Right lobe of liver (tissue), 6 donors: ENCODE measurements at regions not wholly inside any gene's neighbourhood (a gene's known extent, or its start where the extent isn't known, plus 50 kb on each side); places are given as distances from the start of the nearest gene placed in this dataset.
A peak's percentile ranks its signal among the peaks of the same experiment; 100 is the strongest.

Source experiments
- ATAC-seq, 4 donors: fragments of 200-7000 bp; cut with Tn5 transposase; one replicate each; pipeline ENCODE4 v1.9.1; 2020; ENCODE audit warnings: mild to moderate bottlenecking in 4 of 4, moderate library complexity in 4 of 4
- DNase-seq, 3 donors: peaks; one replicate each; pipeline ENCODE4 v3.0.0-alpha.2; 2020
- H3K27ac ChIP-seq, 3 donors: fragments of 200-600 bp; one replicate each; pipeline ENCODE4 v1.8.0; 2022
- H3K27me3 ChIP-seq, 2 donors: fragments of 200-600 bp; one replicate each; pipeline ENCODE4 v1.8.0; 2022
- H3K36me3 ChIP-seq, 4 donors: fragments of 200-600 bp; sonication (generic) in 1 of 4; one replicate each; pipeline versions ENCODE4 v1.5.1 to v1.8.0; 2017 to 2022; ENCODE audit warnings: control low read depth in 1 of 4
- H3K4me1 ChIP-seq, 4 donors: fragments of 200-600 bp; sonication (generic) in 1 of 4; one replicate each; pipeline versions ENCODE4 v1.5.1 to v1.8.0; 2017 to 2022; ENCODE audit warnings: control low read depth in 1 of 4
- H3K4me3 ChIP-seq, 3 donors: fragments of 200-600 bp; one replicate each; pipeline ENCODE4 v1.8.0; 2022
- H3K9me3 ChIP-seq, 4 donors: fragments of 200-600 bp; sonication (generic) in 1 of 4; one replicate each; pipeline versions ENCODE4 v1.5.1 to v1.8.0; 2017 to 2022; ENCODE audit warnings: control low read depth in 1 of 4
- POLR2A ChIP-seq: fragments of 450-650 bp; IDR thresholded peaks from one replicate; pipeline ENCODE4 v1.6.1; 2017; ENCODE audit warnings: antibody characterized with exemption, mild to moderate bottlenecking
- WGBS: methylation state at CpG from one replicate; pipeline ENCODE4 v1.1.6; 2018; ENCODE audit warnings: low coverage, low lambda C conversion rate; ENCODE audit not compliant: insufficient coverage; ENCODE audit errors: missing lambda C conversion rate; 5-methylcytosine and 5-hydroxymethylcytosine counted together
- intact Hi-C, 2 donors: fragments of 100-400 bp; cut with DNase I; formaldehyde crosslinking; loops; one replicate each; pipeline versions ENCODE4 v1.11.2 to v1.14.1; 2022
- TF ChIP-seq, protein P1 (sequence below), 4 donors: fragments of 200-600 bp in 3 of 4; fragments of 450-650 bp in 1 of 4; IDR thresholded peaks; one replicate each; pipeline versions ENCODE4 v1.5.1 to v1.8.0; 2016 to 2022; ENCODE audit warnings: antibody characterized with exemption in 4 of 4, mild to moderate bottlenecking in 2 of 4
- donor health status: DM: no; HTN: yes; CAD: no.
- donor health status: DM: no; HTN: no; CAD: no.
- donor health status: DM: no; HTN: no; CAD: no.
- donor health status: DM: no; HTN: yes; CAD: no.
- donor health status: DM: no; HTN: yes; CAD: no.

DNA sequence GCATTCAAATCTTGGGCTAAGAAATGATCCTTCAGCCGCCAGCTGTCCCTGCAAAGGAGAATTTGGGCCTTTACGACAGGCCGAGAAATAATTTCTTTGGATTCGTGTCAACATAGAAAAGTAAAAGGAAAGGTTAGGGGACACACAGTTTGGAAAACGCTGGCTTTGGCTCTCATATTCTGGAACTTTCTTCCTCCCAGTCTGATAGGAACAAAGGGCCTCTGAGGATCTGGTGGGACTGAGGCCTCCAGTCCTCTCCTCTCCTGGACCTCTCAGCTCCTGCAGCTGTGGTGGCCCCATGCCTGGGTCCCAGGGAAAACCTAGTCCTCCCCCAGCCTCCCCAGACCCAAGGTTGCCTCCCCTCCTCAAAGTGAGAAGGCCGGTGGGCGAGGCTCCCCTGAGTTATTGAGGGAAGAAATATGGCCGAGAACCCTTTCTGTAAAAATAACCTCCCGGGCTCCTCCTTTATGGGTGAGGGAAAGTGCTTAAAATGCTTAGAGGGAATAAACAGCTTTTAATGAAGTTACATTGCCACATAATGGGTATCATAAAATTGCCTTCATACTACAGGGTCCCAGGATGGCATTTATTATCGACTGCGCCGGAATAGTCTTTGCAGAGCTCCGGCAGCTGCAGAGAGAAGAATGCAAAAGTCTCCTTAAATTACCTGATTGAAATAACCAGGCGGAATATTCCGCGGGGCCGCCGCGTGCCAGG, 188.3 kb downstream of the PHETA1 start:
- intact Hi-C loops: no loop called here

DNA sequence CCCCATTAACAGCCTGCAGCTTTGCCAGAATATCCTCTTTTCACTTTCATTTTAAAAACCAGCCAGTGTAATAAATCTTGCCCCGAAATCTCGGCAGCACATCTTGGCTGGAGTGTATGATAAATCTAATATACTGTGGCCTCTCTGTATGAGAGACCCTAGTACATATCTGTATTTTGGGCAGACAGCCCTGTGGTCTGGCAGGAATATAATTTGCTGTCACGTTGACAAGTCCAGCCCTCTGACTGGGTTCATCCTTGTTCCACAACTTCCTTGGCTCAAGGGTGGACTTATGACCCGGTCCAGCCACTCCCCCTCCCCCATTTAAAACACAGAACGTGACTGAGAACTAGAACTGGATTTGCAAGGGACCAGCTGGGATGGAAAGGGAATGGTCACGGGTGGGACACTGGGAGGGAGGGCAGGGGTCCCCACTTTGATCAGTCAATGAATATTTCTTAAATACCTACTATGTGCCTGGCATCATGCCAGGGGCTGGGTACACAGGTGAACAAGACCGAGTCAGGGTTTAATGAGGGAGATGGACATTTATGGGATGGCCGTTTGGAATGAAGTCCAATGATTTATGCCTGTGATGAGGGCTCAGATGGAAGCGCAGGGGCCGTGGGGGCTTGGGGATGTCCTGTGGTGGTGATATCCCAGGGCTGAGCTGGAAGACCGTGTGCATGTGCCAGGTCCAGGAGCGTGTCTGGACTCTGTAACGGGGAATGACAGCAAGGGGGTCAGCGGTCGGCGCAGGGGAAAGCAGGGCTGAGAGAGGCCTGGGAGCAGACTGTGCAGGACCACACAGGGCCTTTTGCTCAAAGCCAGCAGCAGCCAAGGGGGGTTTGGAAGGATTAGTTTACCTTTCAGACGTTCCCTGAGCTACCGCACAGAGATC, 190.5 kb downstream of the PHETA1 start:
- WGBS: 46% methylated on average over 16 of the region's 18 CpGs
- peak in 1 of 3 donors; percentile 51 for DNase-seq
- ATAC-seq: peak; percentile 37 to 61 (median 40)
- Histone ChIP-seq H3K36me3 (no peaks in the 10 kb centered on the region), H3K4me3 (no peak overlapping the region), H3K9me3 (no peaks in the 10 kb centered on the region), H3K27ac (no peak overlapping the region), H3K4me1 (peaks cover 0 to 5% (median 2%) of the 10 kb centered on the region in 4 donors), H3K27me3 (no peaks in the 10 kb centered on the region)
- intact Hi-C loops: loop anchor here in 1 of 2 donors (10.0 kb wide), 1 partner anchor 154 kb away; no protein-coding TSS in a partner anchor
- TF ChIP-seq, protein P1, sequence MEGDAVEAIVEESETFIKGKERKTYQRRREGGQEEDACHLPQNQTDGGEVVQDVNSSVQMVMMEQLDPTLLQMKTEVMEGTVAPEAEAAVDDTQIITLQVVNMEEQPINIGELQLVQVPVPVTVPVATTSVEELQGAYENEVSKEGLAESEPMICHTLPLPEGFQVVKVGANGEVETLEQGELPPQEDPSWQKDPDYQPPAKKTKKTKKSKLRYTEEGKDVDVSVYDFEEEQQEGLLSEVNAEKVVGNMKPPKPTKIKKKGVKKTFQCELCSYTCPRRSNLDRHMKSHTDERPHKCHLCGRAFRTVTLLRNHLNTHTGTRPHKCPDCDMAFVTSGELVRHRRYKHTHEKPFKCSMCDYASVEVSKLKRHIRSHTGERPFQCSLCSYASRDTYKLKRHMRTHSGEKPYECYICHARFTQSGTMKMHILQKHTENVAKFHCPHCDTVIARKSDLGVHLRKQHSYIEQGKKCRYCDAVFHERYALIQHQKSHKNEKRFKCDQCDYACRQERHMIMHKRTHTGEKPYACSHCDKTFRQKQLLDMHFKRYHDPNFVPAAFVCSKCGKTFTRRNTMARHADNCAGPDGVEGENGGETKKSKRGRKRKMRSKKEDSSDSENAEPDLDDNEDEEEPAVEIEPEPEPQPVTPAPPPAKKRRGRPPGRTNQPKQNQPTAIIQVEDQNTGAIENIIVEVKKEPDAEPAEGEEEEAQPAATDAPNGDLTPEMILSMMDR (IDR thresholded peaks at IDR 0.05): no peak
- no peak for TF ChIP-seq POLR2A

More for the DNA sequence above, 188.3 kb downstream of the PHETA1 start:
- ATAC-seq (no peak), DNase-seq (no peak)
- H3K36me3 ChIP-seq: no peaks in the 10 kb centered on the region
- no peak for TF ChIP-seq POLR2A
- TF ChIP-seq, protein P1 (IDR thresholded peaks at IDR 0.05): no peak
- WGBS: 82% methylated on average over 17 of the region's 19 CpGs
- peaks cover 0 to 5% (median 2%) of the 10 kb centered on the region in 4 donors for H3K4me1 ChIP-seq
- no peaks in the 10 kb centered on the region for H3K9me3 ChIP-seq
- H3K4me3 ChIP-seq: no peak overlapping the region
- H3K27ac ChIP-seq: no peak overlapping the region
- H3K27me3 ChIP-seq: no peaks in the 10 kb centered on the region

DNA sequence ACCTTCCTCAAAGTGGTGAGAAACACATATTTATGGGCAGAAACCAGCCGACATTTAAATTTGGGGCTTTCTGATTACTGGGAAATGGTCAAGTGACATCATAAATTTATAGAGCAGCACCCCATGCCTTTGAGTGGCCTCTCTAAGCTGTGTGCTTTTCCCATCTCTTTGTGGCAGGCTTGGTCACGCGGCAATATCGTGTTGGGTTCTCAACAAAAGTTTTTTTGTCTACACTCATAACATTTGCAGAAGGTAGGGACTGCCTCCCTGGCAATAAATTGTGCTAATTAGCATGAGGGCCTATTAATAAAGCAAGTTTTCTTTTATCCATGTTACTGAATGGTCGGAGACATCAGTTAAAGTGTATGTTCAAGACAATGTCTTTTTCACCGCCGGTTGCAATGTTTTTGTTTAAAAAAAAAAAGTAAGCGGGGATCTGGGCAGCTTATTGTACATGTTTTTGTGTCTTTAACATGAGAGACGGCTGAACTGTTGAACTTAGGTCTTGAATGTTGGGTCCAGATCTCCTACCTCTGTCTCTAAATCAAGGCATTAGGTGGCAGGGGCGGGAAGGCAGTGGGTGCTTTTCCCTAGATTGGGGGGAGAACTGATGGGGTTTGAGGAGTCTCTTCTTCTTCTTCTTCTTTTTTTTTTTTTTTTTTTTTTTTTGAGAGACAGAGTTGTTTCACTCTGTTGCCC, 193.3 kb downstream of the PHETA1 start:
- Histone ChIP-seq H3K4me1 (peaks cover 0 to 5% (median 2%) of the 10 kb centered on the region in 4 donors), H3K27me3 (no peaks in the 10 kb centered on the region), H3K36me3 (no peaks in the 10 kb centered on the region), H3K4me3 (no peak overlapping the region), H3K9me3 (no peaks in the 10 kb centered on the region), H3K27ac (no peak overlapping the region)
- DNase-seq: no peak
- intact Hi-C loops: loop anchor here in 1 of 2 donors (10.0 kb wide), 1 partner anchor 151 kb away; no protein-coding TSS in a partner anchor
- 87% methylated on average over 7 of the region's 10 CpGs for WGBS
- no peak for ATAC-seq
- TF ChIP-seq, protein P1 (IDR thresholded peaks at IDR 0.05): no peak
- TF ChIP-seq POLR2A: no peak

DNA sequence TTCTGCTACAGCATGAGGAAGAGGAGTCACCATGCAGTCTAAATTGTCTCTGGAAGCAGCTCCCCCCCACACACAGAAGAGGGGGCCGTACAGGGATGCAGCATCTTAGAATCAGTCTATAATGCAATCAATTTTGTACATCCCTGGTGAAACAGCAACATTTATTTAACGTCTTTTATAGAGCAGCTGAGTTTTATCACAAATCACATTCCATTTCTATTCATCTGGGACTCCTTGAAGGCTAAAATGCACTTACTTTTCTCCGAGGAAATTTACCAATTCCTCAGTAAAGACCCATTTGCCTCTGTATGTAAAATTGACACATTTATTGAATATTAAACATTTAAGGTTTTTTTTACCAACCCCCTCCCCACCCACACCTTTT, 193.9 kb downstream of the PHETA1 start:
- TF ChIP-seq, protein P1 (IDR thresholded peaks at IDR 0.05): no peak
- no peak for TF ChIP-seq POLR2A
- Histone ChIP-seq H3K4me1 (peaks cover 0 to 5% (median 2%) of the 10 kb centered on the region in 4 donors), H3K36me3 (no peaks in the 10 kb centered on the region), H3K27ac (no peak overlapping the region), H3K27me3 (no peaks in the 10 kb centered on the region), H3K9me3 (no peaks in the 10 kb centered on the region), H3K4me3 (no peak overlapping the region)
- no peak for DNase-seq
- ATAC-seq: no peak
- intact Hi-C loops: loop anchor here in 1 of 2 donors (10.0 kb wide), 1 partner anchor 150 kb away; no protein-coding TSS in a partner anchor
- WGBS: 55% methylated on average over 3 of the region's 3 CpGs
